ENCODE measurements at regions not wholly inside any gene's neighbourhood (a gene's known extent, or its start where the extent isn't known, plus 50 kb on each side); places are given as distances from the start of the nearest gene placed in this dataset.

DNA sequence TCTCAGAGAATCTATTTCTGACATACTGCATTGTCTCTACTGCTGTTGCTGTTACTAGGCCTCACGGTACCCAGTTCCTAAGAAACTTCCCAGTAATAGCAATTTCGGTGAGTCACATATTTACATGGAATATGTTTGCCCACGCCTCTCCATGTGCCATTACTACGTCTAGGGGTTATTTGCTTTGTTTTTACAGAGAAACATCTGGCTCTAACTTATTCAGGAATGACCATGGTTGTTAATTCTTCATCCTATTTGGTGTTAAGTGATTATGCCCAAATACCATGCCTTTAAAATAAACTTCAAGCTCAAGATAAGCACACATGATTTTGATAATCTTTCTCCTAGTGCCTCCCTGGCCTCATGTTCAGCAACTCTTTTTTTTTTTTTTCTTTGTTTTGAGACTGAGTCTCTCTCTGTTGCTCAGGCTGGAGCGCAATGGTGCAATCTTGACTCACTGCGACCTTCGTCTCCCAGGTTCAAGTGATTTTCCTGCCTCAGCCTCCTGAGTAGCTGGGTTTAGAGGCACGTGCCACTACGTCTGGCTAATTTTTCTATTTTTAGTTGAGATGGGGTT, 101.0 kb upstream of the HS3ST1 start:
- no peak overlapping the region for H3K27ac ChIP-seq
- DNase-seq, result no peak
- TF ChIP-seq, protein P1, sequence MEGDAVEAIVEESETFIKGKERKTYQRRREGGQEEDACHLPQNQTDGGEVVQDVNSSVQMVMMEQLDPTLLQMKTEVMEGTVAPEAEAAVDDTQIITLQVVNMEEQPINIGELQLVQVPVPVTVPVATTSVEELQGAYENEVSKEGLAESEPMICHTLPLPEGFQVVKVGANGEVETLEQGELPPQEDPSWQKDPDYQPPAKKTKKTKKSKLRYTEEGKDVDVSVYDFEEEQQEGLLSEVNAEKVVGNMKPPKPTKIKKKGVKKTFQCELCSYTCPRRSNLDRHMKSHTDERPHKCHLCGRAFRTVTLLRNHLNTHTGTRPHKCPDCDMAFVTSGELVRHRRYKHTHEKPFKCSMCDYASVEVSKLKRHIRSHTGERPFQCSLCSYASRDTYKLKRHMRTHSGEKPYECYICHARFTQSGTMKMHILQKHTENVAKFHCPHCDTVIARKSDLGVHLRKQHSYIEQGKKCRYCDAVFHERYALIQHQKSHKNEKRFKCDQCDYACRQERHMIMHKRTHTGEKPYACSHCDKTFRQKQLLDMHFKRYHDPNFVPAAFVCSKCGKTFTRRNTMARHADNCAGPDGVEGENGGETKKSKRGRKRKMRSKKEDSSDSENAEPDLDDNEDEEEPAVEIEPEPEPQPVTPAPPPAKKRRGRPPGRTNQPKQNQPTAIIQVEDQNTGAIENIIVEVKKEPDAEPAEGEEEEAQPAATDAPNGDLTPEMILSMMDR (IDR thresholded peaks at IDR 0.05; ENCODE audit: low read depth, low read length), result no peak

DNA sequence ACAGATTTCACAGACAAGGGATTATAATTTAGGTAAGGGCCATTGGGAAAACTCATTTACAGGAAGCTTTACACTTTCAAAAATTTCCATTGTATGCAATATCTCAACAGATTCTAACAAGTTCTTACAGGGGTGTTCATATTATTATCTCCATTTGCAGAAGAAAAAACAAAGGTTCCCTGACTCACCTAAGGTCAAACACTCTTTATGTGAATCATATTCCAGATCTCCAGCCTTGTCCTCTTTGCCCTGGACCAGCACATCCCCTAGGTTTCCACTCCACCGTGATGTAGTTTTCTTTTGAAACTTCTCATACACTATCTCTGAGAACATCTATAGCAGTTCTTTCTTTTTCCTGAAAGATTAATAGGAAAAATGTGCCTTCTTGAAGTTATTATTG, 96.4 kb upstream of the HS3ST1 start:
- Histone ChIP-seq H3K27ac (no peak overlapping the region), H3K27me3 (ENCODE audit: insufficient read depth, low read depth, severe bottlenecking) (no peaks in the 10 kb centered on the region), H3K4me3 (ENCODE audit: low read depth, low read length) (no peak overlapping the region), H3K36me3 (no peaks in the 10 kb centered on the region), H3K9me3 (ENCODE audit: severe bottlenecking) (no peaks in the 10 kb centered on the region)
- no peak for DNase-seq
- TF ChIP-seq, protein P1 (IDR thresholded peaks at IDR 0.05; ENCODE audit: low read depth, low read length), result no peak

More for the DNA sequence above, 101.0 kb upstream of the HS3ST1 start:
- Histone ChIP-seq H3K27me3 (ENCODE audit: insufficient read depth, low read depth, severe bottlenecking) (no peaks in the 10 kb centered on the region), H3K36me3 (no peaks in the 10 kb centered on the region), H3K9me3 (ENCODE audit: severe bottlenecking) (no peaks in the 10 kb centered on the region), H3K4me3 (ENCODE audit: low read depth, low read length) (no peak overlapping the region)

DNA sequence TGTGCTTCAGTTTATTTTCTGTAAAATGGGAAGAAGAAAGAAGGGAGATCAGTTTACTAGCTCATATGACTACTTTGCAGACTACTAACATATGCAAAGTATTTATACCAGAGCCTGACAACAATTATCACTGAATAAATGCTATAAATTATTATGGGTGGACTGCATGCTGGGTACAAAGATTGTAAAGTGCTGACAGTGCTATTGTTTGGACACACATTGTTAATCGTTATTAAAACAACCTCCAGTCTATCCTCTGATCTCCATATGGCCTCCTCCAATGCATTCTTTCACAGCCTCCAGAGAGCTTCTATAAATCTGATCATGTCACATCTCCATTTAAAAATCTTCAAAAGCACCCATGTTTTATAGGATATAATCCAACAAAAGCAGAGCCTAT, 90.1 kb upstream of the HS3ST1 start:
- Histone ChIP-seq H3K27me3 (ENCODE audit: insufficient read depth, low read depth, severe bottlenecking) (no peaks in the 10 kb centered on the region), H3K36me3 (no peaks in the 10 kb centered on the region), H3K27ac (no peak overlapping the region), H3K4me3 (ENCODE audit: low read depth, low read length) (no peak overlapping the region), H3K9me3 (ENCODE audit: severe bottlenecking) (no peaks in the 10 kb centered on the region)
- TF ChIP-seq, protein P1 (IDR thresholded peaks at IDR 0.05; ENCODE audit: low read depth, low read length), result no peak
- DNase-seq, result no peak

DNA sequence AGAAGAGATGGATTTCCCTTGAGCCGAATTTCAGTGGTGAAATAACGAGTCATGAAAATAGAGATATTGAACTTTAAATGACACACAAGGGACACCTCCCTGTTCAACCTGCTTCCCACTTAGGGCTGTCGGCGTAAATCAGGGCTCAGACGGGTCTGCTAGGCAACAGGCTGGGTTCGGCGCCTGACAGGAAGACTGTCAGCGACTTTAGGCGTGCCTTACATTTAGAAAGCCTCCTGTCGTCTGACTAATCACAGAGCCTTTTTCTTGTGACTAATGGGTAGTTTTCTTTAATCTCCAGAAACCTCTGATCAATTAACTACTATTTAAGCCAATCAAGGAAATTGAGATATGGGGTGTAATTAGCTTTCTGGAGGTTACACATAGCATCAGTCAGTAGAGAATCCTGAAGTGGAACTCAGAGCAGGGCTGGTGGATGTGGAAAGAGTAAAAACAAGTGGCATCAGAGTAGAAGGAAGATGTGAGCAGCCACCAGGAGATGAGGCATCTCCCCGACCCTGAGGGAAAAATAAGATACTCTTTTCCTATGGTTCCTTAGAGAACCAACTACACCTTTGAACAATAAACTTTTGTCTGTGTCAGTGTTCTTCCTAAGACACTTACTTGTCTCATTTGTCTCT, 86.2 kb upstream of the HS3ST1 start:
- Histone ChIP-seq H3K27me3 (ENCODE audit: insufficient read depth, low read depth, severe bottlenecking) (no peaks in the 10 kb centered on the region), H3K27ac (no peak overlapping the region; the same call in 1 of the 2 replicates), H3K4me3 (ENCODE audit: low read depth, low read length) (peak overlapping the region; percentile 16), H3K9me3 (ENCODE audit: severe bottlenecking) (no peaks in the 10 kb centered on the region), H3K36me3 (no peaks in the 10 kb centered on the region)
- peak; percentile 66 for DNase-seq
- TF ChIP-seq, protein P1 (IDR thresholded peaks at IDR 0.05; ENCODE audit: low read depth, low read length), result no peak

DNA sequence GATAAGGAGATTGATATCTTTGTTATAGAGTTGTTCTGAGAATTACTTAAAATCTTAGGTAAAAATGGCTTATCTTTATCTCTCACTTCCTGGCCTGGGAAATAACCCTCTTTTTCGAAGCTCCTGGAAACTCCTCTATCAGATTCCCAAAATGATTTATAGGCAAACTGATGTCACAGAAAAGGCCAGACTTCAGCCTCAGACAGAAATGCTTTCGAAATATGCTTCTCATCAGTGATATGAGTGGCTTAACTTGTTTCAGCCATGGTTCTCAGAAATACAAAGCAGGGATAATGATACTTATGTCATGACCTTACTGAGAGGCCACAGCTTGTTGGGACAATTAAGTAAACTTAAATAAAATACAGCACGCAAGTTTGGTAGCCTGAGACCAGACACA, 85.3 kb upstream of the HS3ST1 start:
- Histone ChIP-seq H3K4me3 (ENCODE audit: low read depth, low read length) (no peak overlapping the region), H3K27ac (no peak overlapping the region; the same call in 1 of the 2 replicates), H3K9me3 (ENCODE audit: severe bottlenecking) (no peaks in the 10 kb centered on the region), H3K36me3 (no peaks in the 10 kb centered on the region), H3K27me3 (ENCODE audit: insufficient read depth, low read depth, severe bottlenecking) (no peaks in the 10 kb centered on the region)
- TF ChIP-seq, protein P1 (IDR thresholded peaks at IDR 0.05; ENCODE audit: low read depth, low read length), result no peak
- DNase-seq, result no peak

DNA sequence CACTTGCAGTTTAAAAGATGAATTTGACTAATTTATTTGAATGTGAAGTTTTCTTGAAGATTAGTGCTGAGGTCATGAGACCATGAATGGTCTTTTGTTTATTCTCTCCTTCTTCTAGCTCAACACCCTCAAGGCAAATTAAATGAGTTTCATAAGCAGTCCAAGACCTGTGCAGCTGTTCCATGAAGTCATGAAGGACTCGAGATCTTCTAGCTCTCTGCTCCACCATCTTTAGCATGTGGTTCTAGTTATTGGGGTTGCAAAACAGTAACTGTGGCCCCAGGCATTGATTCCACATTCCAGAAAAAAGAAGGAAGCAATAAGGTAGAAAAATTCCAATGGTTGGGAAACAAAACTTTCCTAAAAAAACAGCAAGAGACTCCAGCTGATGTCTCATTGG, 84.2 kb upstream of the HS3ST1 start:
- H3K9me3 ChIP-seq (ENCODE audit: severe bottlenecking), result no peaks in the 10 kb centered on the region
- H3K4me3 ChIP-seq (ENCODE audit: low read depth, low read length), result no peak overlapping the region
- TF ChIP-seq, protein P1 (IDR thresholded peaks at IDR 0.05; ENCODE audit: low read depth, low read length), result no peak
- H3K36me3 ChIP-seq, result no peaks in the 10 kb centered on the region
- no peaks in the 10 kb centered on the region for H3K27me3 ChIP-seq (ENCODE audit: insufficient read depth, low read depth, severe bottlenecking)
- no peak overlapping the region for H3K27ac ChIP-seq
- no peak for DNase-seq
